GM21717 (cell line): ENCODE measurements at regions not wholly inside any gene's neighbourhood (a gene's known extent, or its start where the extent isn't known, plus 50 kb on each side); places are given as distances from the start of the nearest gene placed in this dataset.
A peak's percentile ranks its signal among the peaks of the same experiment; 100 is the strongest.

ENCODE experiments used
- ATAC-seq: cut with Tn5 transposase; IDR thresholded peaks from one replicate; pipeline ENCODE4 v1.9.1; 2021; ENCODE audit warnings: mild to moderate bottlenecking, moderate library complexity; ENCODE audit not compliant: unreplicated experiment

DNA sequence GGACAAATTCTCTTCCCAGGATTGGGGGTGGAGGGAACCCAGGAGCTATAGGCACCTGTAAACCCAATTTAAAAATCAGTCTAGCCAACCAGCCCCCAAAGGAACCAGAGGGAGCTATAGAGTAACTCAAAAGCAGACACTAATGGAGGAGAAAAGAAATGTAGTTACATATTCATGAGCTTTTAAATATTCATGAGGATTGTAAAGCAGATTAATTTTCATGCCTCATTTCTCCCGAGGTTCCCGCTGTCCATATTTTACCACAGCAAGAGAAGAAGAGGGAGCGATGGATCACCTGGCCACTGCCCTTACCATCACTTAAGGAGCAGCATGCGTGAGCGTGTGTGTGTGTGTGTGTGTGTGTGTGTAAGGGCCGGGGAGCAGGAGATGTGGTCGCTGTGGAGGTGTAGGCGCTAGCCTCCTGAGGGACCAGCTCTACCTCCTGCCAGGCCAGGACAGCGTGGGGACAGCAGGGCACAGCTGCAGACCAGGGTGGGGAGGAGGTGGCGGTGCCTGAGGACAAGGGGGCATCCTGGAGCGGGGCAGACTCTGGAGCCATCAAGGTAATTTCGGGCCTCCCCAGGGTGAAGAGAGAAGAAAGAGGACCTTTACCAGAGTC is 100.7 kb upstream of the THY1 start:
- ATAC-seq: no peak

DNA sequence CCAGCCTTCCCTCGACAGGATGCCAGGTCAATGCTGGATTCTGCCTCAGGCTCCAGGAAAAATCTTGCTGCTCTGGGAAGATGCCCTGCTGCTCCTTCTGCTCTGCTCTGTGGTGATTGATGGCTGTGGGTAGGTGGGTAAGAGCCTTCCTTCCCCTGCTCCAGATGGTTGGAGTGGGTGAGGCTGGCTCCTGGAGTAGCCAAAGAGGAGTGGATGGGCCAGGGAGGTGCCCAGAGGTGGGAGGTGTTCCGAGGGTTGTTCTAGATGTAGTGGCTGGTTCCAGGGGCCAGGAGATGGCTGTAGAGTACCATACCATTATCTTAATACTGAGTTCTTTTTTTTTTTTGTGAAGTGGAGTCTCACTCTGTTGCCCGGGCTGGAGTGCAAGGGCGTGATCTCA is 99.6 kb upstream of the THY1 start:
- no peak for ATAC-seq

- no peak for ATAC-seq
Observed at GRCh38 chr11:119521551-119521950, 98.6 kb upstream of the THY1 start.

- ATAC-seq: no peak
Observed at GRCh38 chr11:119520966-119521365, 98.0 kb upstream of the THY1 start.

DNA sequence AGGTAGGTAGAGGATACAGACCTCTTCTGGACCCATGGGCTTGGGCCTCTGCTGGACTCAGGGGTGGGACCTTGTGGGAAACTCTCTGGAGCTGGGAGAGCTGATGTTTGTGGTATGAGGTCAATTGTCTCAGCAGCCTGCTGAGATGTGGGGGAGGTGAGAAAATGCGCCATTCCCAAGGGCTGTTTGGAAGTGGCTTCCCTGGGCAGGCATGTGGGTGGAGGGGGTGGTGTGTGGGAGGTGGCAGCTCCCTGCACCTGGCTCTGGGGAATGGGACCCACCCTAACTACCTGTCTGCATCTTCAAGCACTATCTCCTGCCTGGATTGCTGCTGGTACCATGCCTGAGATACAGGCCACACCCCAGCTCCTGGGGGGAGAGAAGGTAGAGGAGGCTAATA is 97.4 kb upstream of the THY1 start:
- no peak for ATAC-seq

DNA sequence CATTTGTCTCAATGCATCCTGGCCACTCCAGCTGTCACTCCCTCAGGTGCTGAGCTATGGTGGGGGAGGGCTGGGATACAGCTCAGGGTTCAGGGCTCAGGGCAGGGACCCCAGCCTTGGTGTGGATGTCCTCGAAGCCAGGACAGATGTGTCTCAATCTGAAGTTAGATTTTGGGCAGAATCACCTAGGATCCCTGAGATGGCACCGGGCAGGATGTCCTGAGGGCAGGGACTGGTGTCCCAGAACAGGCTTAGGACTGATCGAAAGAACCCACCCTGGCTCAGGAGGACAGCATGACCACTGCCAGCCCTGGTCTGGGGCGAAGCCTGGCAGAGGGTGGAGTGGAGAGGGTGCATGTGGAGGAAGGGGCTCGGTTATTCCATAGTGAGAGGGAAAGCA is 96.8 kb upstream of the THY1 start:
- no peak for ATAC-seq

- ATAC-seq: no peak
Observed at GRCh38 chr11:119518746-119519730, 96.1 kb upstream of the THY1 start.

GRCh38 chr11:119515771-119516400 is 92.9 kb upstream of the THY1 start:
- ATAC-seq: no peak

- no peak for ATAC-seq
Observed at GRCh38 chr11:119513806-119514170, 90.8 kb upstream of the THY1 start.

DNA sequence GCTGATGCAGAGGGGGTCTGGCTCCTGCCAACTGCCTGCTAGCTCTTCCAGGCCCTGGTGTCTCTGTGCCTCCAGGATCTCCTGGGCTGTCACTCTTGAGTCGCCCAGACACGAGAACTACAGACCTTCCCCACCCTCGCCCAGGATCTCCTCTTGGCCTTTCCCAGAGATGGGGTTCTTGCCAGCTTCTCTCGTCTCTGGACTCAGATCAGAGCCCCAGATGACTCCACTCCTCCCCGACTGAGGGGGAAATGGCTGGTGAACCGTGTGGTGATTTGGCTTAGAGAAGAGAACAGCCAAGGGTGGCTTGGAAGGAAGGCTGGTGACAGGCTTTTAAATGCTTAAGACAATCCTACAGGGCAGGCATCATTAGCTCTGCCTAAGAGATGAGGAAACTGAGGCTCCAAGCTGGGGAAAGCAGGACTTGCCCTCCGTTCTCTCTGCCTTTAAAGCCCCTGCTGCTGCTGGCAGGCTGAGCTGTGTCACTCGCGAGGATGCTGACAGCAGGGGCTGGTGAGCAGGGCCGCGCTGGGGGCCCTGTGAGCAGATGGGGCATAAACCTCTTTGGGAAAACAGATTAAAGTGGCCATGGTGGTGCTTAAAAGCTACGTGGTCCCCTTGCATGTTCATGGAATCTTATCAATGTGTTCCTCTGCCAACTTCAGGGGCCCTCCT is 90.3 kb upstream of the THY1 start:
- no peak for ATAC-seq

DNA sequence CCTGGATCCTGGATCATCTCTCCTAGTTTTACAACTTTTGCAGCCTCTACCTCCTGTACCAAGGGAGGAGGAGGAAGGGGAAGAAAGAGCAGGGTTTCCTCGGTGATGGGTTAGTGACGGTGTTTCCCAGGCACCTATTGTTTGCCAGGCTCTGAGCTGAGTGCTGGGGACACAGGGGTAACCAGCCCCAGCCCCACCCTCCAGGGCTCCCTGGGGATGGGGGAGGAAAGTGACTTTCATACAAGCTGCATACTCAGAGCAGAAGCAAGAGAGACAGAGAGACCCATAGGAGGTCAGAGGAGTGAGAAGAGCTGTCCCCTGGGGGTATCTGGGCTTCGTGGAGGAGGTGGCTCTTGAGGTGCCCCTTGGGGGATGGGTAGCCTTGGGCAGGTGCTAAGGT is 89.4 kb upstream of the THY1 start:
- no peak for ATAC-seq

- ATAC-seq: no peak
Observed at GRCh38 chr11:119511614-119512306, 88.8 kb upstream of the THY1 start.

- ATAC-seq: peak; percentile 86
Observed at GRCh38 chr11:119509969-119510401, 87.0 kb upstream of the THY1 start.

DNA sequence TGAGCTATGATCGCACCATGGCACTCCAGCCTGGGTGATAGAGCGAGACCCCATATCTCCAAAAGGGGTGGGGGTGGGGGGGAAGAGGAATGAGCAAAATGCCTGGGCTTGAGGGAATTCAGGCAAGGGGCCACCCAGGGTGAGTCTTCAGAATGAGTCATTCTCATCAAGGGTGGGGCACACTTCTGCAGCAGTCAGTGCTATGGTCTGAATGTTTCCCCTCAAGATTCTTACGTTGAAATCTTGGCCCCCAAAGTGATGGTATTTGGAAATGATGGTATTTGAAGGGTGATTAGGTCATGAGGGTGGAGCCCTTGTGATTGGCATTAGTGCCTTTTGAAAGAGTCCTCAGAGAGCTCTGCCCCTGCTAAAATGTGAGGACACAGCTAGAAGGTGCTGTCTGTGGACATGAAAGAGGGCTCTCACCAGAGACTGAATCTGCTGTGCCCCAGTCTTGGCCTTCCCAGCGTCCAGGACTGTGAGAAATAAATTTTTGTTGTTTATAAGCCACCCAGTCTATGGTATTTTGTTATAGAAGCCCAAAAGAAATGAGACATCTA is 86.4 kb upstream of the THY1 start:
- no peak for ATAC-seq

DNA sequence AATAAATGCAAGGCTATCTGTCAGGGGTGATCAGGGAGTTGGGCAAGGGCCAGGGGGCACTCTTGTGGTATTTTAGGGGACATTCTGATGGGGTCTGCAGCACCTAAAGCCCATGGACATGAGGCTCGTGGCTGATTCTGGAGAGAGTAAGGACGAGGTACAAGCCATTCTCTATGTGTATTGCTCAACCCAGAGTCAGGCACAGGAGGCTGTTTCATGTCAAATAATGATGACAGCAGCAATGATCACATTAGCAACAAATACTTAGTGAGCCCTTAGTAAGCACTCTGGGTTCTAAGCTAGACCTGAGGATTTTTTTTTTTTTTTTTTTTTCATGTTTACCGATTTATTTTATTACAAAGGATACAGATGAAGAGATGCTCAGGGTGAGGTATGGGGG is 83.5 kb upstream of the THY1 start:
- no peak for ATAC-seq

GRCh38 chr11:119505861-119506260 is 82.9 kb upstream of the THY1 start:
- no peak for ATAC-seq

- ATAC-seq: no peak
Observed at GRCh38 chr11:119505071-119505470, 82.1 kb upstream of the THY1 start.

DNA sequence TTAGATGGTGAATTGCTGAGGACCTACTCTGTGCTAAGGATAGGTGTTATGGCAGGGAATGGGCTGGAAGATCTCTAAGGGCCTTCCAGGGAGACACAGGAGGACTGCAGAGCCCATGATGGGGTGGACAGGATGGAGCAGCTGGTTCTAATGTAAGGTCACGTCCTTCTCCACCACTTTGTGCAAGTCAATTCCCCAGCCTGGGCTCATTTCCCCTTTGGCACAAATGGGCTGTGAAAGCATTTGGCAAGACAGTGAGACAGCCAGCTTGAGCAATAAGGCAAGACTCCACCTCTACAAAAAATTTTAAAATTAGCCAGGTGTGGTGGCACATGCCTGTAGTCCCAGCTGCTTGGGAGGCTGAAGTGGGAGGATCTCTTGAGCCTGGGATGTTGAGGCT is 81.4 kb upstream of the THY1 start:
- no peak for ATAC-seq

- no peak for ATAC-seq
Observed at GRCh38 chr11:119501777-119502405, 78.9 kb upstream of the THY1 start.

DNA sequence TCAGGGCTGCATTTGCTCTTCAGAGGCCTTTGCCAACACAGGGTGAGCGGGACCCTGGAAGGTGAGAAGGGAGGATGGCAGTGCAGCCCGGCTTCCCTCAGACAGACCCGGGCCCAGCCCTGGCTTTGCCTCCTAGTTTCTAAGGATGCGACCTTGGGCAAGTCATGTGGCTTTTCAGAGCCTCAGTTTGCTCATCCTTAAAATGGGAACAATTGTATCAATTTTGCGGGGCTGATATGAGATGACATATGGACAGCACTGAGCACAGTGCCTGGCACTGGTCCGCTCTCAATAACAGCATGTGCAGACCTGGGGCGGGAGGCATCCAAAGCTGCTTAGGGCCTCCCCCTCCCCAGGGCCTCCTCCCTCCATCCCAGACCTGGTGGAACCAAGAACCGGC is 74.7 kb upstream of the THY1 start:
- no peak for ATAC-seq
